ENCODE measurements at regions not wholly inside any gene's neighbourhood (a gene's known extent, or its start where the extent isn't known, plus 50 kb on each side); places are given as distances from the start of the nearest gene placed in this dataset.
"Not testable (repeated sequence)": the region's sequence is repeated elsewhere in the genome, so short reads cannot be mapped to it uniquely, and the experiment has no call there.

GRCh38 chrY:19644889-19645638 lies 99.5 kb downstream of the KDM5D start:
- no peak for DNase-seq

- no peak for DNase-seq
These were observed 106.7 kb downstream of the KDM5D start for GRCh38 chrY:19637651-19638347.

- no peak for DNase-seq
These were observed 115.6 kb downstream of the KDM5D start for GRCh38 chrY:19628926-19629325.

- DNase-seq = no peak
These were observed 122.1 kb downstream of the KDM5D start for GRCh38 chrY:19622392-19622791.

GRCh38 chrY:19621756-19622155 lies 122.8 kb downstream of the KDM5D start:
- no peak for DNase-seq

- DNase-seq = no peak
These were observed 143.4 kb downstream of the KDM5D start for GRCh38 chrY:19601113-19601512.

GRCh38 chrY:19600711-19601110 lies 143.8 kb downstream of the KDM5D start:
- DNase-seq = no peak

- DNase-seq = no peak
These were observed 154.3 kb downstream of the KDM5D start for GRCh38 chrY:19590235-19590634.

GRCh38 chrY:19589664-19590063 lies 154.9 kb downstream of the KDM5D start:
- DNase-seq = no peak

- no peak for DNase-seq
These were observed 157.2 kb downstream of the KDM5D start for GRCh38 chrY:19587311-19587710.

- not testable (repeated sequence) for DNase-seq
These were observed 163.5 kb downstream of the KDM5D start for GRCh38 chrY:19580990-19581389.

- peak in 1 of 3 donors; percentile 5 for DNase-seq
These were observed 166.1 kb downstream of the KDM5D start for GRCh38 chrY:19578281-19578874.

GRCh38 chrY:19577250-19577649 lies 167.3 kb downstream of the KDM5D start:
- no peak for DNase-seq

GRCh38 chrY:19574939-19575338 lies 169.6 kb downstream of the KDM5D start:
- no peak for DNase-seq

- DNase-seq = no peak
These were observed 170.9 kb downstream of the KDM5D start for GRCh38 chrY:19573646-19574045.

- no peak for DNase-seq
These were observed 173.5 kb downstream of the KDM5D start for GRCh38 chrY:19570999-19571398.

- DNase-seq = no peak
These were observed 176.6 kb downstream of the KDM5D start for GRCh38 chrY:19567943-19568342.

GRCh38 chrY:19567051-19567921 lies 177.2 kb downstream of the KDM5D start:
- peak in 2 of 3 donors; percentile 95 for DNase-seq

GRCh38 chrY:19559161-19559560 lies 185.4 kb downstream of the KDM5D start:
- no peak for DNase-seq

- DNase-seq = no peak
These were observed 194.7 kb downstream of the KDM5D start for GRCh38 chrY:19549671-19550466.

Measured in muscle of back (tissue), 3 donors.